ENCODE measurements at regions not wholly inside any gene's neighbourhood (a gene's known extent, or its start where the extent isn't known, plus 50 kb on each side); places are given as distances from the start of the nearest gene placed in this dataset.

- TF ChIP-seq IRF3 (IDR thresholded peaks at IDR 0.05; ENCODE audit: low read depth, low read length) (no peak), FOXJ3 (CRISPR knock-in tag; IDR thresholded peaks at IDR 0.05) (no peak), USF2 (IDR thresholded peaks at IDR 0.05; ENCODE audit: borderline replicate concordance, low read depth, low read length) (no peak)
Measured at GRCh38 chr9:99623780-99624364, 197.8 kb upstream of the NR4A3 start (continued).

GRCh38 chr9:99624499-99625233 is 197.0 kb upstream of the NR4A3 start:
- no peak for DNase-seq
- H3F3A ChIP-seq (replicated peaks; ENCODE audit: insufficient read depth) = no peaks in the 10 kb centered on the region
- ChIA-PET POLR2A (no interaction called here), CTCF (no interaction called here)
- no peaks in the 10 kb centered on the region for H3K9me2 ChIP-seq
- H3K27me3 ChIP-seq (ENCODE audit: insufficient read depth) = no peaks in the 10 kb centered on the region
- H3K27ac ChIP-seq (ENCODE audit: low read depth in 2 of 2, low read length in 1 of 2) = no peak overlapping the region
- TF ChIP-seq JUND (IDR thresholded peaks at IDR 0.05) (no peak), RAD21 (IDR thresholded peaks at IDR 0.05; ENCODE audit: low read length) (no peak), TEAD4 (IDR thresholded peaks at IDR 0.05; ENCODE audit: borderline replicate concordance, insufficient read depth) (no peak), EZH2phosphoT487 (IDR thresholded peaks at IDR 0.05; ENCODE audit: borderline replicate concordance, low read depth) (no peak), GATA2 (CRISPR knock-in tag; IDR thresholded peaks at IDR 0.05) (no peak), MAX (IDR thresholded peaks at IDR 0.05; ENCODE audit: low read depth) (no peak), SMC3 (IDR thresholded peaks at IDR 0.05; ENCODE audit: low read depth, low read length) (no peak), FOSL2 (IDR thresholded peaks at IDR 0.05; ENCODE audit: borderline replicate concordance, low read depth) (no peak), ELF1 (IDR thresholded peaks at IDR 0.05) (no peak), TAF1 (IDR thresholded peaks at IDR 0.05; ENCODE audit: borderline replicate concordance, low read depth, low read length) (no peak), REST (IDR thresholded peaks at IDR 0.05; ENCODE audit: low read depth, low read length) (no peak), ZBTB33 (IDR thresholded peaks at IDR 0.05; ENCODE audit: borderline replicate concordance, low read depth) (no peak)
- H3K4me2 ChIP-seq = no peak overlapping the region
- no peak overlapping the region for H3K4me3 ChIP-seq (ENCODE audit: low read depth in 2 of 2, low read length in 1 of 2)
- no peaks in the 10 kb centered on the region; a peak in 1 of 4 replicates for H3K4me1 ChIP-seq (ENCODE audit: control insufficient read depth in 1 of 2, insufficient read depth in 2 of 2, low read depth in 1 of 2, low read length in 1 of 2)
- H3K36me3 ChIP-seq (replicated peaks in 1 of 2; ENCODE audit: control insufficient read depth in 1 of 2, insufficient read depth in 2 of 2, low read length in 1 of 2) = no peaks in the 10 kb centered on the region
- WGBS (ENCODE audit: low lambda C conversion rate) = 80% methylated on average over 5 of the region's 5 CpGs
- no peak overlapping the region for H3K9ac ChIP-seq
- H4K20me1 ChIP-seq (ENCODE audit: insufficient read depth) = no peaks in the 10 kb centered on the region
- H3K79me2 ChIP-seq (ENCODE audit: insufficient read depth) = no peaks in the 10 kb centered on the region
- no peaks in the 10 kb centered on the region for H3K9me3 ChIP-seq
- H2AFZ ChIP-seq (ENCODE audit: low read depth) = no peak overlapping the region
